CD4-positive, alpha-beta T cell (primary cell): ENCODE measurements at regions not wholly inside any gene's neighbourhood (a gene's known extent, or its start where the extent isn't known, plus 50 kb on each side); places are given as distances from the start of the nearest gene placed in this dataset.

Source experiments
- ATAC-seq: fragments of 200-7000 bp; cut with Tn5 transposase; one replicate; pipeline ENCODE4 v1.10.0; 2022; ENCODE audit warnings: mild to moderate bottlenecking; ENCODE audit not compliant: poor library complexity
- CTCF ChIA-PET: fragments of 350-600 bp; sonication (Branson Sonifier 250); formaldehyde crosslinking; loops from one replicate; lab custom pipeline; 2021; ENCODE audit warnings: antibody characterized with exemption, inconsistent platforms; lab: Charles Lee
- POLR2A ChIA-PET: fragments of 350-600 bp; sonication (Branson Sonifier 250); formaldehyde crosslinking; loops from one replicate; lab custom pipeline; 2021; ENCODE audit warnings: antibody characterized with exemption, inconsistent platforms; lab: Charles Lee
- DNase-seq, 14 experiments: peaks; one replicate each; pipeline ENCODE4 v3.0.0-alpha.2; 2013 to 2020; ENCODE audit warnings: mixed read lengths in 2 of 14
- H3K27ac ChIP-seq, 2 donors: one replicate each; pipeline versions ENCODE4 v1.5.1 to v1.7.0; 2013; ENCODE audit warnings: low read length in 2 of 2, low read depth in 1 of 2, mild to moderate bottlenecking in 1 of 2
- H3K27me3 ChIP-seq, 2 experiments: 1 replicate in 1 of 2; 2 replicates in 1 of 2; pipeline versions ENCODE4 v1.6.1 to v1.7.0; 2013; ENCODE audit warnings: low read length in 2 of 2, control low read depth in 1 of 2, mild to moderate bottlenecking in 1 of 2, moderate library complexity in 1 of 2; ENCODE audit not compliant: insufficient read depth in 2 of 2, control insufficient read depth in 1 of 2
- H3K36me3 ChIP-seq: one replicate; pipeline ENCODE4 v1.6.1; 2013; ENCODE audit warnings: low read length, control low read depth; ENCODE audit not compliant: insufficient read depth
- H3K4me1 ChIP-seq: one replicate; pipeline ENCODE4 v1.6.1; 2013; ENCODE audit warnings: low read length, control low read depth; ENCODE audit not compliant: insufficient read depth
- H3K4me3 ChIP-seq: one replicate; pipeline ENCODE4 v1.5.1; 2013; ENCODE audit warnings: mild to moderate bottlenecking, low read length, moderate library complexity
- H3K9me3 ChIP-seq, 2 experiments: 1 replicate in 1 of 2; 2 replicates in 1 of 2; pipeline versions ENCODE4 v1.6.1 to v1.7.0; 2013; ENCODE audit warnings: low read length in 2 of 2, mild to moderate bottlenecking in 2 of 2, control low read depth in 1 of 2, moderate library complexity in 1 of 2; ENCODE audit not compliant: control insufficient read depth in 1 of 2, insufficient read depth in 1 of 2
- H3K27ac Mint-ChIP-seq: one replicate; pipeline ENCODE4 v1.8.0; 2020; ENCODE audit warnings: mixed read lengths
- H3K27me3 Mint-ChIP-seq: one replicate; pipeline ENCODE4 v1.8.0; 2021; ENCODE audit warnings: mixed read lengths
- H3K36me3 Mint-ChIP-seq: one replicate; pipeline ENCODE4 v1.8.0; 2021; ENCODE audit warnings: low read depth, mixed read lengths
- H3K4me1 Mint-ChIP-seq: one replicate; pipeline ENCODE4 v1.8.0; 2021; ENCODE audit warnings: low read depth, mixed read lengths
- H3K4me3 Mint-ChIP-seq: one replicate; pipeline ENCODE4 v1.8.0; 2020; ENCODE audit warnings: mild to moderate bottlenecking, mixed read lengths
- H3K9me3 Mint-ChIP-seq: one replicate; pipeline ENCODE4 v1.8.0; 2020; ENCODE audit warnings: mixed read lengths
- intact Hi-C, 2 experiments: fragments of 100-400 bp; cut with DNase I in 1 of 2; cut with micrococcal nuclease in 1 of 2; formaldehyde crosslinking; loops; one replicate each; pipeline versions ENCODE4 v1.15.1 to v1.9.0; 2023 to 2025; cut with DNase I, micrococcal nuclease
- TF ChIP-seq, protein P1 (sequence below): fragments of 200-600 bp; IDR thresholded peaks from one replicate; pipeline ENCODE4 v1.8.0; 2022; ENCODE audit warnings: antibody characterized with exemption, mild to moderate bottlenecking

DNA sequence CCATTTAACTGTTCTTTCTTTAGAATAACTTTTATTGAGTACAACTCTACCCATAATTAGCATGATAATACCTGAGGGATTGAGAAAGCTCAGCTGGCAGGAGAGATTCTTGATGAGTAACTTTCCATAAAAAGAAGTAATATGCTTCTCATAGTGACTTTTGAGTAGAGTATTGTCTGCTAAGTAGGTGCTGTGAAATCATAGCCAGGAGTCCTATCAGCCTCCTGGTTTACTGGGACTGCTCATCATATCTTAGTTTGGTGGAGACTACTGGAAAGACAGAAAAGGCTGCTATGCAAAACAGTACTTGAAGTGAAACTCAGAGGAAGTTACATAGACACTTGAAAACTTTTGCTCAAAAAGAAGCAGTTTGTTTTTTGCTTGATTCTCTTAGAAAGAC, 113.3 kb upstream of the ATP2B1 start:
- no peaks in the 10 kb centered on the region for H3K36me3 ChIP-seq
- H3K27me3 ChIP-seq, result no peaks in the 10 kb centered on the region
- H3K27ac ChIP-seq, result no peak overlapping the region
- no peaks in the 10 kb centered on the region for H3K36me3 Mint-ChIP-seq
- TF ChIP-seq, protein P1, sequence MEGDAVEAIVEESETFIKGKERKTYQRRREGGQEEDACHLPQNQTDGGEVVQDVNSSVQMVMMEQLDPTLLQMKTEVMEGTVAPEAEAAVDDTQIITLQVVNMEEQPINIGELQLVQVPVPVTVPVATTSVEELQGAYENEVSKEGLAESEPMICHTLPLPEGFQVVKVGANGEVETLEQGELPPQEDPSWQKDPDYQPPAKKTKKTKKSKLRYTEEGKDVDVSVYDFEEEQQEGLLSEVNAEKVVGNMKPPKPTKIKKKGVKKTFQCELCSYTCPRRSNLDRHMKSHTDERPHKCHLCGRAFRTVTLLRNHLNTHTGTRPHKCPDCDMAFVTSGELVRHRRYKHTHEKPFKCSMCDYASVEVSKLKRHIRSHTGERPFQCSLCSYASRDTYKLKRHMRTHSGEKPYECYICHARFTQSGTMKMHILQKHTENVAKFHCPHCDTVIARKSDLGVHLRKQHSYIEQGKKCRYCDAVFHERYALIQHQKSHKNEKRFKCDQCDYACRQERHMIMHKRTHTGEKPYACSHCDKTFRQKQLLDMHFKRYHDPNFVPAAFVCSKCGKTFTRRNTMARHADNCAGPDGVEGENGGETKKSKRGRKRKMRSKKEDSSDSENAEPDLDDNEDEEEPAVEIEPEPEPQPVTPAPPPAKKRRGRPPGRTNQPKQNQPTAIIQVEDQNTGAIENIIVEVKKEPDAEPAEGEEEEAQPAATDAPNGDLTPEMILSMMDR, result no peak
- CTCF ChIA-PET, result no interaction called here
- no peaks in the 10 kb centered on the region for H3K9me3 Mint-ChIP-seq
- H3K4me1 Mint-ChIP-seq, result peaks cover 14% of the 10 kb centered on the region
- no peaks in the 10 kb centered on the region for H3K9me3 ChIP-seq
- no peaks in the 10 kb centered on the region for H3K27me3 Mint-ChIP-seq
- H3K27ac Mint-ChIP-seq, result no peak overlapping the region
- no peak overlapping the region for H3K4me3 ChIP-seq
- POLR2A ChIA-PET, result no interaction called here
- intact Hi-C loops, result no loop called here
- no peak for ATAC-seq
- H3K4me3 Mint-ChIP-seq, result no peak overlapping the region
- no peak for DNase-seq
- no peaks in the 10 kb centered on the region for H3K4me1 ChIP-seq

DNA sequence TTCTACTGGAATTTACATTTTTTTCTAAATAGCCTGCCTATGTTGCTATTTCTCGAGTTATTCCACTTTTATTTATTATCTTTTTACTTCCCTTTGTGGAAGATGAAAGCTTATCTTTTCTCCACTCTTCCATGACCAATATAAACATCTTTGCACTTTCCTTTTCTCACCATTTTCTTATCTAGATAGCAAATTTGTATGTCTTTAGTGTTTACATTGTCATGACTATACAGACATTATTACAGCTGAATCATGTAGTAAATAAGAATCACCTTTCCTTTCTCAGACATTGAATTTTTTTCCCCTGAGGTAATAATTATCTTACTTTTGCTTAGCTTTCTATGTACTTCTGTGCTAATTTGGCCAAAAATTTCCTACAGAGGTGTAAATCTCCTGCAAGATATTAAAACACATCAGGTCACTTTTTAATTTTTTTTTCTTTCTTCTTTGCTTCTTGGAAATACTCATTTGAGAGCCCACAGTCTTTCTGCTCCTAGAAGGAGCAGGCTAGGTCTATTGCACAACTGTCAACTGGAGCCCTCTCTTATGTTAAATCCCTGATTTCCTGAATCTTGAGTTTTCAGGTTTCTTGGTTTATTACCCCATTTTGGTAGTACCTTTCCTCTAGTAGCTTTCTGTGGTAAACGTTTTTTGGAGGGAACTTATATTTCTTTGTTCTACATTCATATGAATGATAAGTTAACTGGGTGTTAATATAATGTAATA, 109.0 kb upstream of the ATP2B1 start:
- Mint-ChIP-seq H3K9me3 (no peaks in the 10 kb centered on the region), H3K27ac (no peak overlapping the region), H3K4me3 (no peak overlapping the region), H3K27me3 (no peaks in the 10 kb centered on the region), H3K4me1 (no peaks in the 10 kb centered on the region), H3K36me3 (no peaks in the 10 kb centered on the region)
- Histone ChIP-seq H3K27ac (no peak overlapping the region), H3K27me3 (no peaks in the 10 kb centered on the region), H3K9me3 (no peaks in the 10 kb centered on the region), H3K4me3 (no peak overlapping the region), H3K36me3 (no peaks in the 10 kb centered on the region), H3K4me1 (no peaks in the 10 kb centered on the region)
- POLR2A ChIA-PET, result interaction anchor here (1.3 kb wide), 1 partner anchor 108 kb away, joined by 4 read pairs; no protein-coding TSS in a partner anchor
- intact Hi-C loops, result no loop called here
- ATAC-seq (no peak), DNase-seq (no peak)
- CTCF ChIA-PET, result no interaction called here
- TF ChIP-seq, protein P1, result no peak

DNA sequence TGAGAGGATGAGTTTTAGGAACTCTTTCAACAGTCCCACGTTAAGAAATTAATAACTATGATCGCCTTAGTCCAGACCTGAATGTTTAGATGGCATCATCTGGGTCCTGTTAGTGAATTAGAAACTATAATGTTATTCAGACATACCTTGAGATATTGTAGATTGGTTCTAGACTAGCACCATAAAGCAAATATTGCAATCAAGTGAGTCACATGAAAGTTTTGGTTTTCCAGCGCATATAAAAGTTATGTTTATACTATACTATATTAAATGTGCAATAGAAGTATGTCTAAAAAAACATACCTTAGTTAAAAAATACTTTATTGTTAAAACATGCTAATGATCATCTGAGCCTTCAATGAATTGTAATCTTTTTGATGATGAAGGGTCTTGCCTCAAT, 106.6 kb upstream of the ATP2B1 start:
- intact Hi-C loops, result no loop called here
- POLR2A ChIA-PET, result no interaction called here
- H3K27me3 ChIP-seq, result no peaks in the 10 kb centered on the region
- ATAC-seq (no peak), DNase-seq (no peak)
- TF ChIP-seq, protein P1, result no peak
- Mint-ChIP-seq H3K4me3 (no peak overlapping the region), H3K9me3 (no peaks in the 10 kb centered on the region), H3K4me1 (no peaks in the 10 kb centered on the region), H3K27ac (no peak overlapping the region), H3K36me3 (no peaks in the 10 kb centered on the region), H3K27me3 (no peaks in the 10 kb centered on the region)
- no peak overlapping the region for H3K27ac ChIP-seq
- H3K4me3 ChIP-seq, result no peak overlapping the region
- H3K4me1 ChIP-seq, result no peaks in the 10 kb centered on the region
- no peaks in the 10 kb centered on the region for H3K36me3 ChIP-seq
- CTCF ChIA-PET, result no interaction called here
- no peaks in the 10 kb centered on the region for H3K9me3 ChIP-seq
